Activated CD8-positive, alpha-beta memory T cell treated with anti-CD3 and anti-CD28 coated beads, Interleukin-2, amount 10 ng/mL, durations not matched to agents 7 days and 5 days (primary cell): ENCODE measurements at regions not wholly inside any gene's neighbourhood (a gene's known extent, or its start where the extent isn't known, plus 50 kb on each side); places are given as distances from the start of the nearest gene placed in this dataset.
"Not testable (repeated sequence)": the region's sequence is repeated elsewhere in the genome, so short reads cannot be mapped to it uniquely, and the experiment has no call there.

Source experiments
- ATAC-seq: fragments of 150-1000 bp; cut with Tn5 transposase; one replicate; pipeline ENCODE4 v1.10.0; 2021; ENCODE audit warnings: moderate library complexity
- CTCF ChIA-PET: fragments of 350-600 bp; sonication (Branson Sonifier 250); formaldehyde crosslinking; loops from one replicate; lab custom pipeline; 2021; ENCODE audit warnings: antibody characterized with exemption; lab: Charles Lee
- DNase-seq: peaks from one replicate; pipeline ENCODE4 v3.0.0-alpha.2; 2020
- H3K27ac Mint-ChIP-seq: one replicate; pipeline ENCODE4 v1.8.0; 2021; ENCODE audit warnings: mild to moderate bottlenecking, mixed read lengths
- H3K27me3 Mint-ChIP-seq: one replicate; pipeline ENCODE4 v1.8.0; 2021; ENCODE audit warnings: mixed read lengths
- H3K36me3 Mint-ChIP-seq: one replicate; pipeline ENCODE4 v1.8.0; 2021; ENCODE audit warnings: mild to moderate bottlenecking, mixed read lengths
- H3K4me1 Mint-ChIP-seq: one replicate; pipeline ENCODE4 v1.8.0; 2021; ENCODE audit warnings: mixed read lengths
- H3K4me3 Mint-ChIP-seq: one replicate; pipeline ENCODE4 v1.8.0; 2021; ENCODE audit warnings: mild to moderate bottlenecking, moderate library complexity, mixed read lengths
- H3K9me3 Mint-ChIP-seq: one replicate; pipeline ENCODE4 v1.8.0; 2022; ENCODE audit warnings: low read depth, mixed read lengths

DNA sequence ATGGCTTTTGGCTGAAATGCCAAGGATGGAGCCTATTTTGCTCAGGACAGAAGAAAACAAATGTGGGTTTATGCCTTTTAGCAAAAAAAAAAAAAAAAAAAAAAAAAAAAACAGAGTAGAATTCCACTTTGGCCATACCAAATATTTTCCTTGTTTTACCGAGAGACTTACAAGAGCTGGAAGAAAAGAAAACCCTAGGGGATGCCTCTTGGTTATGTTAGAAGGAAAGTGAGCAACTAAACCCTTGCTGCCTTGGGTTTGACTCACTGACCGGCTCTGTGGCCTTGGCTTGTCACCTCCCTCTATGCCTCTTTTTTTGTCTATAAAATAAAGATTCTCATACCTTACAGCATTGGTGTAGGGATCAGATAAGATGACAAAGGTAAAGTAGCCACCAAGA, 69.6 kb upstream of the ABCA1 start:
- H3K27ac Mint-ChIP-seq = no peak overlapping the region
- H3K27me3 Mint-ChIP-seq = peaks cover 38% of the 10 kb centered on the region
- H3K4me1 Mint-ChIP-seq = peaks cover 6% of the 10 kb centered on the region
- H3K36me3 Mint-ChIP-seq = no peaks in the 10 kb centered on the region
- H3K4me3 Mint-ChIP-seq = no peak overlapping the region
- CTCF ChIA-PET = interaction anchor here (0.7 to 1.0 kb wide), 3 partner anchors 104 to 988 kb away, joined by 3 to 6 read pairs (median 3); no protein-coding TSS in a partner anchor
- ATAC-seq (no peak), DNase-seq (no peak)
- H3K9me3 Mint-ChIP-seq = no peaks in the 10 kb centered on the region

DNA sequence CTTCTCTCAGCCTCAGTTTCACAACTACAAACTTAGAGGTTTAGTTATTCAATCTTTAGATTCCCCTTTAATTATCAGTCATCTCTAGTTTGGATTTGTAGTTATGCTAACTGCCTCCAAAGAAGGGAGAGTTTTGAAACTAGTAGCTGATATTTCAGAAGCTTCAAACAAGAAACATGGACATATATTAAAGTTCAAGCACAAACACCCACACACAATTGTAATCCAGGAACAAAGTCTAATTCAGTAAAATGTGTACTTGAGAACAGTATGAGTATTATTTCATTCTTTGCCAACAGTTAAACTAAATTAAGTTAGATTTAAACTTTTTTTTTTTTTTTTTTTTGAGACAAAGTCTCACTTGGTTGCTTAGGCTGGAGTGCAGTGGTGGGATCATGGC, 71.2 kb upstream of the ABCA1 start:
- Mint-ChIP-seq H3K9me3 (no peaks in the 10 kb centered on the region), H3K27ac (no peak overlapping the region), H3K27me3 (peaks cover 22% of the 10 kb centered on the region), H3K36me3 (no peaks in the 10 kb centered on the region), H3K4me3 (no peak overlapping the region), H3K4me1 (no peaks in the 10 kb centered on the region)
- ATAC-seq = no peak
- CTCF ChIA-PET = no interaction called here
- DNase-seq = no peak

DNA sequence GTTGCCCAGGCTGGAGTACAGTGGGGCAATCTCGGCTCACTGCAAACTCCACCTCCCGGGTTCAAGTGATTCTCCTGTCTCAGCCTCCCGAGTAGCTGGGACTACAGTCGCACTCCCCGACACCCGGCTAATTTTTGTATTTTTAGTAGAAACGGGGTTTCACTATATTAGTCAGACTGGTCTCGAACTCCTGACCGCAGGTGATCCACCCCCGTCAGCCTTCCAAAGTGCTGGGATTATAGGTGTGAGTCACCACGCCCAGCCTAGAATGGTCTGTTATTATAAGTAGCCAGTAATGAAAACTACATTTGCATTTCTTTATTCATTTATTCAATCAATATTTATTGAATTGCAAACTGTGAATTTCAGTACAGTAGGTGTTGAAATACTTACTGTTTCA, 72.6 kb upstream of the ABCA1 start:
- H3K36me3 Mint-ChIP-seq, H3K9me3 Mint-ChIP-seq, DNase-seq, CTCF ChIA-PET, H3K4me1 Mint-ChIP-seq, H3K4me3 Mint-ChIP-seq, ATAC-seq, H3K27ac Mint-ChIP-seq: not testable (repeated sequence)
- peaks cover 21% of the 10 kb centered on the region for H3K27me3 Mint-ChIP-seq

DNA sequence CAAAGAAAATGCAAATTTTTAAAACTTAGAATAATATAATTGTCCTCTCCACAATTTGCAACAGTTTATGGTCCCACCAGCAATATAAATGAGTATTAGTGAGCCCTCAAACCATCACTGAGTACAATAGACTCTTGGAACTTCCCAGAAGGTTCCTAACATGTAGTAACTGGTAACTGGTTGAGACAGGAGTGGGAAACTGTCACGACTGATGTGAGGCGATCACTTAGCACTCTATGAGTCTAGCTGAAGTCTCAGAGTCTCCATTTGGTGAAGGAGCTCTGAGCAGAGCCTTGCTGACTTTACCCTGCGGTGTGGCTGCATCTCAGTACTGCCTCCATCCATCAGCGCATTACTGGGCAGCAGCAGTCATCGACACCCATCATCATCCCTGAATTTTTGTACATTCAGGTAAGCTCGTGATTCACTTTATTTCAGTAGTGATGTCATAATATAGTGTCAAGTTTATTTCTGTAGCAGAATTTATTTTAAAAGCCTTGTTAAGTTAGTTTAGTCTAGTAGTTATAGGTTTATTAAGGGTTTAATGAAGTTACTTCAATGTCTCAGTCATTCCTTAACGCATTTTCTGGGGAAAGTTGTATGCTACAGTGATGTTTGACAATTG, 76.6 kb upstream of the ABCA1 start:
- no peaks in the 10 kb centered on the region for H3K36me3 Mint-ChIP-seq
- H3K4me1 Mint-ChIP-seq = peaks cover 10% of the 10 kb centered on the region
- no peak overlapping the region for H3K4me3 Mint-ChIP-seq
- no peak for DNase-seq
- H3K27ac Mint-ChIP-seq = no peak overlapping the region
- CTCF ChIA-PET = interaction anchor here (1.1 kb wide), 1 partner anchor 11 kb away, joined by 3 read pairs; no protein-coding TSS in a partner anchor
- H3K27me3 Mint-ChIP-seq = peaks cover 14% of the 10 kb centered on the region
- no peak for ATAC-seq
- no peaks in the 10 kb centered on the region for H3K9me3 Mint-ChIP-seq

DNA sequence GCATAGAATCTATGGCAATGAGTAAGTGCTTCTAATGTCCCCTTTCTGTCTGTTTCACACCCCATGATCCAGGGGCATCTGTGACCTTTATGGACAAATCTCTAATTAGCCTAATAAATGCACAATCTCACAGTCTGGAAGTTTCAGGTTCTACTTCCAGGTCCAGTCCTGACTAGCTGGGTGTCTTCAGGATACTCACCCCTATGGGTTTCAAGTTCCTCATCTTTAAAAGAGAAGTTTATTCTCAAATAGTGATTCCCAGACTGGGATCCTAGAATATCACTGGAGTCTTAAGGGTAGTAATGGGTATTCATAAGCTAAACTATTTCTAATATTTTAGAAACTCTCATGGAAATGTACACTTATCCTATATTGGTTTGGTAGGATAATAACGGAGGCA, 77.2 kb upstream of the ABCA1 start:
- Mint-ChIP-seq H3K4me3 (no peak overlapping the region), H3K4me1 (peaks cover 10% of the 10 kb centered on the region), H3K27me3 (peaks cover 8% of the 10 kb centered on the region), H3K36me3 (no peaks in the 10 kb centered on the region), H3K9me3 (no peaks in the 10 kb centered on the region), H3K27ac (no peak overlapping the region)
- CTCF ChIA-PET = interaction anchor here (1.1 kb wide), 1 partner anchor 12 kb away, joined by 3 read pairs; no protein-coding TSS in a partner anchor
- DNase-seq (no peak), ATAC-seq (no peak)

DNA sequence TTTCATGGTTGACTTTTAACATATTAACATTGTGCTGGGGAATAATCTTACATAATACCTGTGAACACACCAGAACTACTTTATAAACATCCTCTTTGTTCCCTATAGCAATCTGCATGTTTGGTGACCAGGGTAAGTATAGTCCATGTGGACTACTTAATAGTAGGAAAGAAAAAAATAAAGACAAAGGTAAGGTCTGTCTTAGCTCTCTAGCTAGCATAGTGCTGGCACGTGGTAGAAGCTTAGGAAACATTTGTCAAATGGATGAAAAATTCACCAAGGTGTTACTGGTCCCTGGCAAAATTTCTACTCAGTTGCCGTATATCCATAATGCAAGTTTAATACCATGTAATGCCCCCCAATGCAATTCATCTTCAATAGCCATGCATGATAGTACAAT, 78.6 kb upstream of the ABCA1 start:
- ATAC-seq (no peak), DNase-seq (no peak)
- Mint-ChIP-seq H3K9me3 (no peaks in the 10 kb centered on the region), H3K36me3 (no peaks in the 10 kb centered on the region), H3K4me3 (no peak overlapping the region), H3K4me1 (peaks cover 10% of the 10 kb centered on the region), H3K27me3 (peaks cover 22% of the 10 kb centered on the region), H3K27ac (no peak overlapping the region)
- CTCF ChIA-PET = no interaction called here

DNA sequence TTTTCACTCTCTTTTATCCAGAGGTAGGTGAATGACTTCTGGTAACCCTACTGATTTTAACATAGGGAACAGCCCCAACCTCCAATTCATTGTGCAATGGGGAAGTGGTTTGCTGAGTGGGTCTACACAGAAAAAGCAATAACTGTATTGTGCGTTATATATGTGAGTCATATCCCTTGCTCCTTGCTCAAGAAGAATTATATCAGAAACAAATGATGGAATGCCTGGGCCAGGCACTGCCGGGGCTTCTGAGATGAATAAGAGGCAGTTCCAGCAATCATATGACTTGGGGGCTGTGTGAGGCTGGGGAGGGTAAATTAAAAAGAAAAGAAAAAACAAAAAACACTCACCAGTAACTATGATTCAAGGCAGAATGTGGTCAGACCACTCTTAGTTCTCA, 79.2 kb upstream of the ABCA1 start:
- H3K36me3 Mint-ChIP-seq = no peaks in the 10 kb centered on the region
- peaks cover 10% of the 10 kb centered on the region for H3K4me1 Mint-ChIP-seq
- CTCF ChIA-PET = no interaction called here
- H3K4me3 Mint-ChIP-seq = no peak overlapping the region
- H3K27me3 Mint-ChIP-seq = peaks cover 24% of the 10 kb centered on the region
- ATAC-seq = no peak
- no peaks in the 10 kb centered on the region for H3K9me3 Mint-ChIP-seq
- H3K27ac Mint-ChIP-seq = no peak overlapping the region
- no peak for DNase-seq

DNA sequence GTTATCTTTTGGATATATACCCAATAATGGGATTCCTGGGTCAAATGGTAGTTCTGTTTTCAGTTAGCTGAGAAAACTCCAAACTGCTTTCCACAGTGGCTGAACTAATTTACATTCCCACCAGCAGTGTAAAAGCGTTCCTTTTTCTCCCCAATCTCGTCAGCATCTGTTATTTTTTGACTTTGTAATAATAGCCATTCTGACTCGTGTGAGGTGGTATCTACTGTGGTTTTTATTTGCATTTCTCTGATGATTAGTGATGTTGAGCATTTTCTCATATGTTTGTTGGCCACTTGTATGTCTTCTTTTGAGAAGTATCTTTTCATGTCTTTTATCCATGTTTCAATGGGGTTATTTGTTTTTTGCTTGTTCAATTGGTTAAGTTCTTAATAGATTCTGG, 82.1 kb upstream of the ABCA1 start:
- H3K4me3 Mint-ChIP-seq, DNase-seq, H3K9me3 Mint-ChIP-seq, H3K27ac Mint-ChIP-seq, CTCF ChIA-PET, H3K36me3 Mint-ChIP-seq, ATAC-seq: not testable (repeated sequence)
- Mint-ChIP-seq H3K4me1 (peaks cover 10% of the 10 kb centered on the region), H3K27me3 (peaks cover 34% of the 10 kb centered on the region)

DNA sequence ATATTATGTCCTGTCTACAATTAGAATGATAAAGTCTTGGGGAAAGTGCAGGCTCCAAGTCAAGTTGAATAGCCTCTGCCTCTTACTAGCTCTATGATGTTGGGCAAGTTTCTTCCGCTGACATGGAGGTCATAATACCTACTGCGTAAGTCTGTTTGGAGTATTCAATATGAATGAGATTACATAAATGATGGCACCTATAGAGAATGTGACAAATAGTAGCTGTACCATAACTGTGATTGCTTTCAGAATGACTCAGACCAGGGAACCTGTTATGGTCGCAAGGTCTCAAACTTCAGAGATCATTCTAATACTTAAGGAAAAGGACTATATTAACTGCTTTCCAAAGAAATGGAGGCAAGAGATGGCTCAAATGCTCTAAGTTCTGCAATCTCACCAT, 94.0 kb upstream of the ABCA1 start:
- H3K4me3 Mint-ChIP-seq = no peak overlapping the region
- H3K9me3 Mint-ChIP-seq = no peaks in the 10 kb centered on the region
- ATAC-seq (no peak), DNase-seq (no peak)
- CTCF ChIA-PET = no interaction called here
- no peak overlapping the region for H3K27ac Mint-ChIP-seq
- H3K36me3 Mint-ChIP-seq = no peaks in the 10 kb centered on the region
- no peaks in the 10 kb centered on the region for H3K4me1 Mint-ChIP-seq
- peaks cover 12% of the 10 kb centered on the region for H3K27me3 Mint-ChIP-seq

DNA sequence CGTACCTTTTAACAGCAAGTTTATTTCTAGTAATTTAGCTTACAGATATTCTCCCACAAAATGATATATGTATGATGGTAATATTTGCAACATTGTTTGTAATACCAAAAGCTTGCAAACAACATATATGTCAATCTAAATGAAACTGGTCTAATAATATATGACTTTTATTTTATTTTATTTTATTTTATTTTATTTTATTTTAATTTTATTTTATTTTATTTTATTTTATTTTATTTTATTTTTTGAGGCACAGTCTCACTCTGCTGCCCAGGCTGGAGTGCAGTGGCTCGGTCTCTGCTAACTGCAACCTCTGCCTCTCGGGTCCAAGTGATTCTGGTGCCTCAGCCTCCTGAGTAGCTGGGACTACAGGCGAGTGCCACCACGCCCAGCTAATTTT, 94.6 kb upstream of the ABCA1 start:
- H3K27ac Mint-ChIP-seq, ATAC-seq, CTCF ChIA-PET: not testable (repeated sequence)

DNA sequence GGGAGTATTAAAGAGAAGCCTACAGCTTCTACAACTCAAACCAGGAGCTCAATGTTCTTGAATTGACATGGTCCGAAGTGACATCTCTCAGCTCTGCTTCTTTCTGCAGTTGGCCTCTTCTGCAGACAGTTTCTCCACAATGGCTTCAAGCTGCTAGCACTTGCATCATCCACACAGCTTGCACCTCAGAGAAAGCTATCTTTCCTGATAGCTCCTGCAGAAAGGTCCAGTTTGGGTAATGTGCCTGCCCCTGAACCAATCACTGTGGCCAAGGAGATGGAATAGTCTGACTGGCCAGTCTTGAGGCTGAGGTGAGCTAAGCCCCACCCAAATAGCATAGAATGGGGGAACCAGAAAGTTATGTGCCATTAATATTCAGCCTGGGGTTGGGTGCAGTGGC, 95.8 kb upstream of the ABCA1 start:
- CTCF ChIA-PET = interaction anchor here (0.7 kb wide), 1 partner anchor 12 kb away, joined by 3 read pairs; no protein-coding TSS in a partner anchor
- Mint-ChIP-seq H3K4me3 (no peak overlapping the region), H3K9me3 (no peaks in the 10 kb centered on the region), H3K27me3 (peaks cover 12% of the 10 kb centered on the region), H3K27ac (no peak overlapping the region), H3K4me1 (no peaks in the 10 kb centered on the region), H3K36me3 (no peaks in the 10 kb centered on the region)
- DNase-seq (no peak), ATAC-seq (no peak)

More for the DNA sequence above, 94.6 kb upstream of the ABCA1 start:
- H3K36me3 Mint-ChIP-seq, H3K4me1 Mint-ChIP-seq, H3K9me3 Mint-ChIP-seq, H3K4me3 Mint-ChIP-seq, DNase-seq: not testable (repeated sequence)
- peaks cover 12% of the 10 kb centered on the region for H3K27me3 Mint-ChIP-seq

DNA sequence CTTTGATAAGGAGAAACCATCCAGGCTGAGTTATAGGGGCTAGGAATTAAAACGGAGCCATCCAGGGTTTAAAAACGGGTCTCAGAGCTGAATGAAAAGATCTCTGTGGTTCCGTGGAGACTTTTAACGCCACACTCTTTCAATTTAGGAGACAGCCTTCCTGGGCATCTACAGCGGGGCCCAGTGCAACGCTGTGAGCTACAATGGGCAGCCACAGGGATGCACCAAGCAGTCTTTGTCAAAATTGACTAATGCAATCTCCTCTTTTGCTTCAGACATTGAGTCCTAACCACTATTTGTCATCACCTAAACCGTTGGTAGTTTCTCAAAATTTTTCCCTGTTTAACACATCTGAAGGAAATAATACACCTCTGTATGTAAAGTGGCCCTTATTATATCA, 96.6 kb upstream of the ABCA1 start:
- peaks cover 12% of the 10 kb centered on the region for H3K27me3 Mint-ChIP-seq
- no peak overlapping the region for H3K4me3 Mint-ChIP-seq
- no peaks in the 10 kb centered on the region for H3K36me3 Mint-ChIP-seq
- H3K4me1 Mint-ChIP-seq = no peaks in the 10 kb centered on the region
- no peak for DNase-seq
- H3K27ac Mint-ChIP-seq = no peak overlapping the region
- no peaks in the 10 kb centered on the region for H3K9me3 Mint-ChIP-seq
- CTCF ChIA-PET = no interaction called here
- no peak for ATAC-seq

DNA sequence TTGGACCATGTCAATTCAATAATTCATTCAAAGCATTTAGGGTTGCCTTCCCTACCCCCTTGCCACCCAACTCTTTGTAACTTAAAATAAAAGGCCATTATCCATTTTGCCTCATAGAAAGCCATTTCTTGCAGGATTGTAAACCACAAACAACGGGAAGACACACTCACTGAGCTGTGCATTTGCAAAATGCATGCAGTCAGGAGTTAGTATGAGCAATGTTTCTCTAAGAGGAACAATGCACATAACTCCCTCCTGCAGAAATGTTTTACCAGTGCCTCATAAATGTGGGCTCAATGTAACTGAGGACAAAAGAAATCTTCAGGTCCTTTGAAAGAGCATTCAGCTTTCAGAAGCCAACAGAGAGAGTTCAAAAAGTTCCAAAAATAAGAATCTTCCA, 98.5 kb upstream of the ABCA1 start:
- CTCF ChIA-PET = no interaction called here
- no peak overlapping the region for H3K27ac Mint-ChIP-seq
- DNase-seq (no peak), ATAC-seq (no peak)
- H3K36me3 Mint-ChIP-seq = no peaks in the 10 kb centered on the region
- no peaks in the 10 kb centered on the region for H3K4me1 Mint-ChIP-seq
- no peaks in the 10 kb centered on the region for H3K9me3 Mint-ChIP-seq
- no peak overlapping the region for H3K4me3 Mint-ChIP-seq
- H3K27me3 Mint-ChIP-seq = peaks cover 7% of the 10 kb centered on the region

DNA sequence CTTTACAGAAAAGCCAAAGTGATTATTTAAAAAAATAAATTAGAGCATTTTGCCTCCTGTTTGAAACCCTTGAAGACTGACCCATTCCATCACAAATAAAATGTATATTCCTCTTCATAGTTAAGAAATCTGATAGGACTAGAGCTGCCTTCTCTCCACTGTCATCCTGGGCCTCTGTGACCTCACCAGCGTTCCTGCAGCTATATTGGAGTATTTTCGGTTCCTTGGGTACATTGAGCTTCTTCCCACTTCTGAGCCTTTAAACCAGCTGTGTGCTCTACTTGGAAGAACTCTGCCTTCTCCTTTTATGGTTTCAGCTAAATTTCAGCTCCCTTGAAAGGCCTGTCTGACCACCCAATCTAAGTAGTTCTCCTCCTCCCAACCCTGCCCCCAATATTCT, 99.1 kb upstream of the ABCA1 start:
- H3K27me3 Mint-ChIP-seq = peaks cover 4% of the 10 kb centered on the region
- DNase-seq (no peak), ATAC-seq (no peak)
- no peak overlapping the region for H3K4me3 Mint-ChIP-seq
- CTCF ChIA-PET = no interaction called here
- H3K9me3 Mint-ChIP-seq = no peaks in the 10 kb centered on the region
- no peak overlapping the region for H3K27ac Mint-ChIP-seq
- H3K4me1 Mint-ChIP-seq = no peaks in the 10 kb centered on the region
- H3K36me3 Mint-ChIP-seq = no peaks in the 10 kb centered on the region
